GM18517 (cell line): ENCODE measurements at regions not wholly inside any gene's neighbourhood (a gene's known extent, or its start where the extent isn't known, plus 50 kb on each side); places are given as distances from the start of the nearest gene placed in this dataset.

Experiments
- ATAC-seq: cut with Tn5 transposase; IDR thresholded peaks from one replicate; pipeline ENCODE4 v1.9.1; 2021; ENCODE audit warnings: mild to moderate bottlenecking, moderate library complexity; ENCODE audit not compliant: unreplicated experiment

- no peak for ATAC-seq
Measured at GRCh38 chr6:54632984-54633565, 213.5 kb upstream of the FAM83B start.

GRCh38 chr6:54633601-54634000 is 213.0 kb upstream of the FAM83B start:
- ATAC-seq, result no peak

- no peak for ATAC-seq
Measured at GRCh38 chr6:54640911-54641310, 205.7 kb upstream of the FAM83B start.

- ATAC-seq, result no peak
Measured at GRCh38 chr6:54646069-54646950, 200.3 kb upstream of the FAM83B start.

GRCh38 chr6:54646951-54647664 is 199.5 kb upstream of the FAM83B start:
- ATAC-seq, result no peak

- no peak for ATAC-seq
Measured at GRCh38 chr6:54654381-54654780, 192.2 kb upstream of the FAM83B start.

- no peak for ATAC-seq
Measured at GRCh38 chr6:54655162-54655561, 191.4 kb upstream of the FAM83B start.

- no peak for ATAC-seq
Measured at GRCh38 chr6:54665278-54665677, 181.3 kb upstream of the FAM83B start.

- no peak for ATAC-seq
Measured at GRCh38 chr6:54680531-54680930, 166.0 kb upstream of the FAM83B start.

GRCh38 chr6:54681267-54681666 is 165.3 kb upstream of the FAM83B start:
- no peak for ATAC-seq

GRCh38 chr6:54681987-54682386 is 164.6 kb upstream of the FAM83B start:
- ATAC-seq, result no peak

GRCh38 chr6:54689620-54690019 is 157.0 kb upstream of the FAM83B start:
- no peak for ATAC-seq

- ATAC-seq, result no peak
Measured at GRCh38 chr6:54690596-54690995, 156.0 kb upstream of the FAM83B start.

GRCh38 chr6:54694928-54695532 is 151.5 kb upstream of the FAM83B start:
- ATAC-seq, result no peak

GRCh38 chr6:54695815-54696214 is 150.8 kb upstream of the FAM83B start:
- ATAC-seq, result no peak

GRCh38 chr6:54697424-54697823 is 149.1 kb upstream of the FAM83B start:
- ATAC-seq, result no peak

- ATAC-seq, result no peak
Measured at GRCh38 chr6:54698974-54699373, 147.6 kb upstream of the FAM83B start.

- ATAC-seq, result no peak
Measured at GRCh38 chr6:54700158-54700557, 146.4 kb upstream of the FAM83B start.

- no peak for ATAC-seq
Measured at GRCh38 chr6:54702772-54703171, 143.8 kb upstream of the FAM83B start.

GRCh38 chr6:54706391-54706790 is 140.2 kb upstream of the FAM83B start:
- no peak for ATAC-seq

- no peak for ATAC-seq
Measured at GRCh38 chr6:54706844-54707605, 139.5 kb upstream of the FAM83B start.
